ENCODE measurements at regions not wholly inside any gene's neighbourhood (a gene's known extent, or its start where the extent isn't known, plus 50 kb on each side); places are given as distances from the start of the nearest gene placed in this dataset.

GRCh38 chr9:86795823-86796553 is 151.3 kb downstream of the GAS1 start:
- no peak for DNase-seq (ENCODE audit: low spot score)

- no peak for DNase-seq (ENCODE audit: low spot score)
Observed at GRCh38 chr9:86795047-86795442, 152.3 kb downstream of the GAS1 start.

- DNase-seq (ENCODE audit: low spot score), result no peak
Observed at GRCh38 chr9:86794391-86795046, 152.8 kb downstream of the GAS1 start.

- no peak for DNase-seq (ENCODE audit: low spot score)
Observed at GRCh38 chr9:86792136-86792535, 155.2 kb downstream of the GAS1 start.

- DNase-seq (ENCODE audit: low spot score), result no peak
Observed at GRCh38 chr9:86790805-86791204, 156.5 kb downstream of the GAS1 start.

GRCh38 chr9:86788456-86788855 is 158.8 kb downstream of the GAS1 start:
- no peak for DNase-seq (ENCODE audit: low spot score)

GRCh38 chr9:86783884-86784283 is 163.4 kb downstream of the GAS1 start:
- DNase-seq (ENCODE audit: low spot score), result no peak

- DNase-seq (ENCODE audit: low spot score), result no peak
Observed at GRCh38 chr9:86782831-86783230, 164.5 kb downstream of the GAS1 start.

- no peak for DNase-seq (ENCODE audit: low spot score)
Observed at GRCh38 chr9:86778761-86779160, 168.5 kb downstream of the GAS1 start.

- DNase-seq (ENCODE audit: low spot score), result no peak
Observed at GRCh38 chr9:86775718-86776117, 171.6 kb downstream of the GAS1 start.

- DNase-seq (ENCODE audit: low spot score), result no peak
Observed at GRCh38 chr9:86774116-86774515, 173.2 kb downstream of the GAS1 start.

GRCh38 chr9:86773422-86773945 is 173.8 kb downstream of the GAS1 start:
- DNase-seq (ENCODE audit: low spot score), result no peak

- no peak for DNase-seq (ENCODE audit: low spot score)
Observed at GRCh38 chr9:86772635-86772993, 174.7 kb downstream of the GAS1 start.

- DNase-seq (ENCODE audit: low spot score), result no peak
Observed at GRCh38 chr9:86771941-86772634, 175.2 kb downstream of the GAS1 start.

- DNase-seq (ENCODE audit: low spot score), result no peak
Observed at GRCh38 chr9:86771420-86771819, 175.9 kb downstream of the GAS1 start.

GRCh38 chr9:86768709-86769108 is 178.6 kb downstream of the GAS1 start:
- DNase-seq (ENCODE audit: low spot score), result no peak

- no peak for DNase-seq (ENCODE audit: low spot score)
Observed at GRCh38 chr9:86768020-86768419, 179.3 kb downstream of the GAS1 start.

- no peak for DNase-seq (ENCODE audit: low spot score)
Observed at GRCh38 chr9:86767373-86767772, 179.9 kb downstream of the GAS1 start.

- no peak for DNase-seq (ENCODE audit: low spot score)
Observed at GRCh38 chr9:86766912-86767311, 180.4 kb downstream of the GAS1 start.

- DNase-seq (ENCODE audit: low spot score), result no peak
Observed at GRCh38 chr9:86766511-86766910, 180.8 kb downstream of the GAS1 start.

- DNase-seq (ENCODE audit: low spot score), result no peak
Observed at GRCh38 chr9:86765746-86766430, 181.4 kb downstream of the GAS1 start.

- DNase-seq (ENCODE audit: low spot score), result no peak
Observed at GRCh38 chr9:86764671-86765343, 182.5 kb downstream of the GAS1 start.
